GM12878 (cell line): ENCODE measurements at regions not wholly inside any gene's neighbourhood (a gene's known extent, or its start where the extent isn't known, plus 50 kb on each side); places are given as distances from the start of the nearest gene placed in this dataset.

ENCODE experiments used
- ATAC-seq: fragments of 200-7000 bp; cut with Tn5 transposase; 3 replicates; pipeline ENCODE4 v1.9.1; 2020; ENCODE audit warnings: mild to moderate bottlenecking, moderate library complexity
- BruUV-seq: library from RNA; stranded (reverse); fragments of 400-500 nt; replicated peaks from 2 replicates; lab custom pipeline; 2021; lab: Mats Ljungman, UMichigan
- CTCF ChIA-PET: fragments of 300-600 bp; sonication (Branson Sonifier 250); formaldehyde crosslinking; extraction: SDS; loops from one replicate; lab custom pipeline; 2021; ENCODE audit warnings: inconsistent platforms; lab: Yijun Ruan, JAX
- POLR2A ChIA-PET: fragments of 350-600 bp; formaldehyde crosslinking; extraction: SDS; loops from one replicate; lab custom pipeline; 2021; ENCODE audit warnings: inconsistent platforms; lab: Charles Lee
- RAD21 ChIA-PET: fragments of 300-600 bp; sonication (Branson Sonifier 250); formaldehyde crosslinking; loops from one replicate; lab custom pipeline; 2023; ENCODE audit warnings: antibody characterized with exemption; ENCODE audit not compliant: unreplicated experiment; lab: Charles Lee
- SMC1A ChIA-PET: fragments of 300-600 bp; sonication (Branson Sonifier 250); formaldehyde crosslinking; loops from one replicate; lab custom pipeline; 2023; ENCODE audit not compliant: unreplicated experiment, uncharacterized antibody; lab: Charles Lee
- DNase-seq: peaks from one replicate; pipeline ENCODE4 v3.0.0-alpha.2; 2011; ENCODE audit warnings: low read depth, low spot score
- FAIRE-seq: peaks from 3 replicates; lab custom pipeline; 2011; peaks lifted over from hg19 to GRCh38; lab: Jason Lieb, UNC
- H2AFZ ChIP-seq: 2 replicates; pipeline ENCODE4 v1.6.0; 2011; ENCODE audit warnings: low read depth, low read length, control low read depth; ENCODE audit not compliant: control insufficient read depth
- H3K27ac ChIP-seq: 2 replicates; pipeline ENCODE4 v1.5.1; 2011; ENCODE audit warnings: control low read depth; ENCODE audit not compliant: control insufficient read depth, insufficient read depth
- H3K27me3 ChIP-seq, 2 experiments: replicated peaks in 1 of 2; 2 replicates each; pipeline versions ENCODE4 v1.6.0 to v1.6.1; 2011; ENCODE audit warnings: low read length in 1 of 2; ENCODE audit not compliant: control insufficient read depth in 2 of 2, insufficient read depth in 2 of 2
- H3K36me3 ChIP-seq, 2 experiments: 2 replicates each; pipeline ENCODE4 v1.5.1; 2011; ENCODE audit warnings: low read length in 1 of 2; ENCODE audit not compliant: control insufficient read depth in 2 of 2, insufficient read depth in 2 of 2
- H3K4me1 ChIP-seq: 2 replicates; pipeline ENCODE4 v1.6.1; 2011; ENCODE audit warnings: mild to moderate bottlenecking, low read length, moderate library complexity, mixed read lengths; ENCODE audit not compliant: control insufficient read depth, insufficient read depth
- H3K4me2 ChIP-seq: 2 replicates; pipeline ENCODE4 v1.6.0; 2011; ENCODE audit warnings: control low read depth; ENCODE audit not compliant: control insufficient read depth, insufficient read depth
- H3K4me3 ChIP-seq: fragments of 200-600 bp; sonication (generic); 2 replicates; pipeline ENCODE4 v1.5.1; 2016
- H3K79me2 ChIP-seq: 2 replicates; pipeline ENCODE4 v1.6.0; 2011; ENCODE audit warnings: low read length; ENCODE audit not compliant: control insufficient read depth, insufficient read depth
- H3K9ac ChIP-seq: 2 replicates; pipeline ENCODE4 v1.8.0; 2011; ENCODE audit warnings: low read length, control low read depth, mixed read lengths; ENCODE audit not compliant: control insufficient read depth, insufficient read depth
- H3K9me3 ChIP-seq: replicated peaks from 3 replicates; pipeline ENCODE4 v1.5.1; 2011; ENCODE audit warnings: mild to moderate bottlenecking, low read length; ENCODE audit not compliant: control insufficient read depth, insufficient read depth
- H4K20me1 ChIP-seq: 2 replicates; pipeline ENCODE4 v1.6.0; 2011; ENCODE audit not compliant: control insufficient read depth, insufficient read depth
- EP300 ChIP-seq, 2 experiments: fragments of 150-350 bp in 1 of 2; IDR thresholded peaks; 2 replicates each; pipeline ENCODE4 v1.6.1; 2011 to 2012; ENCODE audit warnings: low read depth in 2 of 2, low read length in 2 of 2, borderline replicate concordance in 1 of 2, improper control_type of control experiment in 1 of 2, inconsistent platforms in 1 of 2; ENCODE audit not compliant: control insufficient read depth in 1 of 2
- GATAD2B ChIP-seq: fragments of 450-650 bp; conservative IDR thresholded peaks from 2 replicates; pipeline ENCODE4 v1.6.1; 2017; ENCODE audit warnings: low read depth, mild to moderate bottlenecking, moderate library complexity
- PAX8 ChIP-seq: fragments of 450-650 bp; IDR thresholded peaks from 2 replicates; pipeline ENCODE4 v1.6.1; 2017; ENCODE audit warnings: mild to moderate bottlenecking, moderate library complexity
- POLR2AphosphoS2 ChIP-seq: IDR thresholded peaks from 2 replicates; pipeline ENCODE4 v1.6.1; 2011; ENCODE audit warnings: low read depth, mild to moderate bottlenecking, low read length, improper control_type of control experiment, moderate library complexity
- SP1 ChIP-seq: IDR thresholded peaks from one replicate; pipeline ENCODE4 v1.6.1; 2011; ENCODE audit warnings: low read depth, low read length
- SUPT20H ChIP-seq: IDR thresholded peaks from 2 replicates; pipeline ENCODE4 v1.6.1; 2011; ENCODE audit warnings: low read depth, mild to moderate bottlenecking, low read length, moderate library complexity, borderline replicate concordance; ENCODE audit not compliant: control insufficient read depth
- WGBS: methylation state at CpG from one replicate; pipeline ENCODE4 v1.1.6; 2016; ENCODE audit warnings: low lambda C conversion rate; ENCODE audit not compliant: insufficient replicate concordance, insufficient coverage; ENCODE audit errors: missing lambda C conversion rate; 5-methylcytosine and 5-hydroxymethylcytosine counted together
- in situ Hi-C: fragments of 300-500 bp; cut with MboI; formaldehyde crosslinking; loops from 9 replicates; pipeline ENCODE4 v1.14.3; 2018; ENCODE audit warnings: mixed read lengths
- intact Hi-C: fragments of 100-400 bp; cut with micrococcal nuclease; formaldehyde crosslinking; loops from one replicate; pipeline ENCODE4 v1.14.2; 2022; ENCODE audit not compliant: unreplicated experiment
- TF ChIP-seq, protein P1 (sequence below): IDR thresholded peaks from 2 replicates; pipeline ENCODE4 v1.6.1; 2012; ENCODE audit warnings: improper control_type of control experiment, low read depth, low read length; ENCODE audit not compliant: insufficient replicate concordance

GRCh38 chr4:166625018-166625637 is 609.2 kb downstream of the SPOCK3 start (continued):
- TF ChIP-seq EP300 (IDR thresholded peaks at IDR 0.05; ENCODE audit: borderline replicate concordance in 1 of 2, control insufficient read depth in 1 of 2, low read depth in 2 of 2, low read length in 2 of 2) (no peak), GATAD2B (no peak), SP1 (no peak), POLR2AphosphoS2 (no peak)
- TF ChIP-seq, protein P1, sequence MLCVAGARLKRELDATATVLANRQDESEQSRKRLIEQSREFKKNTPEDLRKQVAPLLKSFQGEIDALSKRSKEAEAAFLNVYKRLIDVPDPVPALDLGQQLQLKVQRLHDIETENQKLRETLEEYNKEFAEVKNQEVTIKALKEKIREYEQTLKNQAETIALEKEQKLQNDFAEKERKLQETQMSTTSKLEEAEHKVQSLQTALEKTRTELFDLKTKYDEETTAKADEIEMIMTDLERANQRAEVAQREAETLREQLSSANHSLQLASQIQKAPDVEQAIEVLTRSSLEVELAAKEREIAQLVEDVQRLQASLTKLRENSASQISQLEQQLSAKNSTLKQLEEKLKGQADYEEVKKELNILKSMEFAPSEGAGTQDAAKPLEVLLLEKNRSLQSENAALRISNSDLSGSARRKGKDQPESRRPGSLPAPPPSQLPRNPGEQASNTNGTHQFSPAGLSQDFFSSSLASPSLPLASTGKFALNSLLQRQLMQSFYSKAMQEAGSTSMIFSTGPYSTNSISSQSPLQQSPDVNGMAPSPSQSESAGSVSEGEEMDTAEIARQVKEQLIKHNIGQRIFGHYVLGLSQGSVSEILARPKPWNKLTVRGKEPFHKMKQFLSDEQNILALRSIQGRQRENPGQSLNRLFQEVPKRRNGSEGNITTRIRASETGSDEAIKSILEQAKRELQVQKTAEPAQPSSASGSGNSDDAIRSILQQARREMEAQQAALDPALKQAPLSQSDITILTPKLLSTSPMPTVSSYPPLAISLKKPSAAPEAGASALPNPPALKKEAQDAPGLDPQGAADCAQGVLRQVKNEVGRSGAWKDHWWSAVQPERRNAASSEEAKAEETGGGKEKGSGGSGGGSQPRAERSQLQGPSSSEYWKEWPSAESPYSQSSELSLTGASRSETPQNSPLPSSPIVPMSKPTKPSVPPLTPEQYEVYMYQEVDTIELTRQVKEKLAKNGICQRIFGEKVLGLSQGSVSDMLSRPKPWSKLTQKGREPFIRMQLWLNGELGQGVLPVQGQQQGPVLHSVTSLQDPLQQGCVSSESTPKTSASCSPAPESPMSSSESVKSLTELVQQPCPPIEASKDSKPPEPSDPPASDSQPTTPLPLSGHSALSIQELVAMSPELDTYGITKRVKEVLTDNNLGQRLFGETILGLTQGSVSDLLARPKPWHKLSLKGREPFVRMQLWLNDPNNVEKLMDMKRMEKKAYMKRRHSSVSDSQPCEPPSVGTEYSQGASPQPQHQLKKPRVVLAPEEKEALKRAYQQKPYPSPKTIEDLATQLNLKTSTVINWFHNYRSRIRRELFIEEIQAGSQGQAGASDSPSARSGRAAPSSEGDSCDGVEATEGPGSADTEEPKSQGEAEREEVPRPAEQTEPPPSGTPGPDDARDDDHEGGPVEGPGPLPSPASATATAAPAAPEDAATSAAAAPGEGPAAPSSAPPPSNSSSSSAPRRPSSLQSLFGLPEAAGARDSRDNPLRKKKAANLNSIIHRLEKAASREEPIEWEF, result no peak
- TF ChIP-seq, all 136 proteins: peak for 4

- H3K9ac ChIP-seq, result no peak overlapping the region
- no peak overlapping the region for H2AFZ ChIP-seq
- H3K79me2 ChIP-seq, result no peaks in the 10 kb centered on the region
- no TSS peak for BruUV-seq
- H3K4me2 ChIP-seq, result no peak overlapping the region
- SMC1A ChIA-PET, result interaction anchor here (0.6 to 1.4 kb wide), 6 partner anchors 13 to 28 kb away, joined by 3 to 4 read pairs (median 4); no protein-coding TSS in a partner anchor
- H3K4me1 ChIP-seq, result no peaks in the 10 kb centered on the region
- in situ Hi-C loops (no loop called here), intact Hi-C loops (no loop called here)
- RAD21 ChIA-PET, result no interaction called here
- no peaks in the 10 kb centered on the region; the same call in 2 of the 3 replicates for H3K9me3 ChIP-seq
- no peaks in the 10 kb centered on the region for H4K20me1 ChIP-seq
- H3K27ac ChIP-seq, result no peak overlapping the region
- H3K36me3 ChIP-seq, result no peaks in the 10 kb centered on the region
- no peak for DNase-seq
- CTCF ChIA-PET, result interaction anchor here (1.3 kb wide), 1 partner anchor 8 kb away, joined by 4 read pairs; no protein-coding TSS in a partner anchor
- ATAC-seq, result no peak
- no peak for FAIRE-seq
- H3K27me3 ChIP-seq, result no peaks in the 10 kb centered on the region
- POLR2A ChIA-PET, result no interaction called here
- TF ChIP-seq PAX8, result no peak
- no peak for TF ChIP-seq SUPT20H
- TF ChIP-seq, all 136 proteins: peak for 0
- 75% methylated on average over 2 of the region's 2 CpGs for WGBS
- no peak overlapping the region for H3K4me3 ChIP-seq
These were observed 605.8 kb downstream of the SPOCK3 start for GRCh38 chr4:166628454-166628853.
